ENCODE measurements at regions not wholly inside any gene's neighbourhood (a gene's known extent, or its start where the extent isn't known, plus 50 kb on each side); places are given as distances from the start of the nearest gene placed in this dataset.

GRCh38 chr3:116852803-116853202, 143.2 kb downstream of the TUSC7 start:
- TF ChIP-seq, protein P1, sequence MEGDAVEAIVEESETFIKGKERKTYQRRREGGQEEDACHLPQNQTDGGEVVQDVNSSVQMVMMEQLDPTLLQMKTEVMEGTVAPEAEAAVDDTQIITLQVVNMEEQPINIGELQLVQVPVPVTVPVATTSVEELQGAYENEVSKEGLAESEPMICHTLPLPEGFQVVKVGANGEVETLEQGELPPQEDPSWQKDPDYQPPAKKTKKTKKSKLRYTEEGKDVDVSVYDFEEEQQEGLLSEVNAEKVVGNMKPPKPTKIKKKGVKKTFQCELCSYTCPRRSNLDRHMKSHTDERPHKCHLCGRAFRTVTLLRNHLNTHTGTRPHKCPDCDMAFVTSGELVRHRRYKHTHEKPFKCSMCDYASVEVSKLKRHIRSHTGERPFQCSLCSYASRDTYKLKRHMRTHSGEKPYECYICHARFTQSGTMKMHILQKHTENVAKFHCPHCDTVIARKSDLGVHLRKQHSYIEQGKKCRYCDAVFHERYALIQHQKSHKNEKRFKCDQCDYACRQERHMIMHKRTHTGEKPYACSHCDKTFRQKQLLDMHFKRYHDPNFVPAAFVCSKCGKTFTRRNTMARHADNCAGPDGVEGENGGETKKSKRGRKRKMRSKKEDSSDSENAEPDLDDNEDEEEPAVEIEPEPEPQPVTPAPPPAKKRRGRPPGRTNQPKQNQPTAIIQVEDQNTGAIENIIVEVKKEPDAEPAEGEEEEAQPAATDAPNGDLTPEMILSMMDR (IDR thresholded peaks at IDR 0.05; ENCODE audit: low read depth, low read length), result no peak
- TF ChIP-seq MAX (IDR thresholded peaks at IDR 0.05; ENCODE audit: low read depth, low read length) (no peak), POLR2A (IDR thresholded peaks at IDR 0.05; ENCODE audit: extremely low read depth, insufficient read length) (no peak)
